Stomach smooth muscle (tissue), 2 donors: ENCODE measurements at regions not wholly inside any gene's neighbourhood (a gene's known extent, or its start where the extent isn't known, plus 50 kb on each side); places are given as distances from the start of the nearest gene placed in this dataset.

Source experiments
- H3K27ac ChIP-seq: one replicate; pipeline ENCODE4 v1.7.0; 2013; ENCODE audit warnings: mild to moderate bottlenecking, low read length, inconsistent platforms
- H3K27me3 ChIP-seq, 2 donors: one replicate each; pipeline ENCODE4 v1.7.0; 2013; ENCODE audit warnings: low read length in 2 of 2; ENCODE audit not compliant: insufficient read depth in 2 of 2, control insufficient read depth in 1 of 2
- H3K36me3 ChIP-seq, 2 donors: one replicate each; pipeline ENCODE4 v1.7.0; 2013; ENCODE audit warnings: low read length in 2 of 2; ENCODE audit not compliant: control insufficient read depth in 2 of 2, insufficient read depth in 2 of 2
- H3K4me1 ChIP-seq: one replicate; pipeline ENCODE4 v1.7.0; 2013; ENCODE audit warnings: low read length; ENCODE audit not compliant: control insufficient read depth, insufficient read depth
- H3K4me3 ChIP-seq, 2 donors: one replicate each; pipeline ENCODE4 v1.7.0; 2013; ENCODE audit warnings: low read length in 2 of 2
- H3K9ac ChIP-seq, 2 donors: one replicate each; pipeline ENCODE4 v1.7.0; 2013; ENCODE audit warnings: low read length in 2 of 2, mild to moderate bottlenecking in 1 of 2
- H3K9me3 ChIP-seq, 2 donors: one replicate each; pipeline ENCODE4 v1.7.0; 2013; ENCODE audit warnings: low read length in 2 of 2; ENCODE audit not compliant: control insufficient read depth in 2 of 2
- donor health status: healthy.
- donor health status: Pancreatic carcinoma.

DNA sequence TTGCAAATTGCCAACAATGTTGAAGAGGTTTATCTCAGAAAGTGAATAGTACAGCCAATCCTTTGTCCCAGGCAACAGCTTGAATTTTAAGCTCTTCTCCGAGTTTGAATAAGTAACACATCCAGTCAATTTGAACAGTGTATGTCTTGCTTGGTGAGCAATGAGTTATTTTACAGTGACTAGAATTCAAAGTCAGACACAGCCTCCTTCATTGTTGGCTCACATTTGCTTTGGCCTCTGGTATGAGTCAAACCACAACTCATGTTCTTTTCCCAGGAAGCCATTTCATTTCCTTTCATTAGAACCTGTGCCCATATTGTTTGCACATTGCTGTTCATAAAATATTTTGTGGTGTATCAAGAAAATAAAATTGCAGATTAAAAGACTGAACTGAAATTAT, 622.0 kb upstream of the DAB2 start:
- Histone ChIP-seq H3K9ac (no peak overlapping the region), H3K27ac (no peak overlapping the region), H3K4me3 (no peak overlapping the region), H3K9me3 (no peaks in the 10 kb centered on the region), H3K4me1 (no peaks in the 10 kb centered on the region), H3K27me3 (no peaks in the 10 kb centered on the region), H3K36me3 (no peaks in the 10 kb centered on the region)

GRCh38 chr5:40045429-40045828, 620.6 kb upstream of the DAB2 start:
- no peak overlapping the region for H3K4me3 ChIP-seq
- no peak overlapping the region for H3K27ac ChIP-seq
- no peaks in the 10 kb centered on the region for H3K4me1 ChIP-seq
- no peaks in the 10 kb centered on the region for H3K27me3 ChIP-seq
- H3K9me3 ChIP-seq, result no peaks in the 10 kb centered on the region
- H3K9ac ChIP-seq, result no peak overlapping the region
- H3K36me3 ChIP-seq, result no peaks in the 10 kb centered on the region

DNA sequence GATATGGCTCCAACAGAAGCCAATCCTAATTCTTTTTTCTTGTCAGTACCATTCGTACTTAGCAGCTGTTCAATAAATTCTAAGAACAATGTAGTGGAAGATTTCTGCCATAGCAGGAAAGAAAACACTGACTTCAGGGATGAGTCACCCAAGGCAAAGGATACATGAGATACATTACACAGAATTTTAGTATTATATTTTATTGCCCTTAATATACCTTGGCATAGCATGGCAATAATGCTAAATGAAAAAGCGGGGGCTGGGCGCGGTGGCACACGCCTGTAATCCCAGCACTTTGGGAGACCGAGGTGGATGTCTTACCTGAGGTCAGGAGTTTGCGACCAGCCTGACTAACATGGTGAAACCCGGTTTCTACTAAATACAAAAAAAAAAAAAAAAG, 619.1 kb upstream of the DAB2 start:
- no peak overlapping the region for H3K27ac ChIP-seq
- no peak overlapping the region for H3K4me3 ChIP-seq
- no peaks in the 10 kb centered on the region for H3K4me1 ChIP-seq
- H3K36me3 ChIP-seq, result no peaks in the 10 kb centered on the region
- no peak overlapping the region for H3K9ac ChIP-seq
- no peaks in the 10 kb centered on the region for H3K9me3 ChIP-seq
- no peaks in the 10 kb centered on the region for H3K27me3 ChIP-seq

DNA sequence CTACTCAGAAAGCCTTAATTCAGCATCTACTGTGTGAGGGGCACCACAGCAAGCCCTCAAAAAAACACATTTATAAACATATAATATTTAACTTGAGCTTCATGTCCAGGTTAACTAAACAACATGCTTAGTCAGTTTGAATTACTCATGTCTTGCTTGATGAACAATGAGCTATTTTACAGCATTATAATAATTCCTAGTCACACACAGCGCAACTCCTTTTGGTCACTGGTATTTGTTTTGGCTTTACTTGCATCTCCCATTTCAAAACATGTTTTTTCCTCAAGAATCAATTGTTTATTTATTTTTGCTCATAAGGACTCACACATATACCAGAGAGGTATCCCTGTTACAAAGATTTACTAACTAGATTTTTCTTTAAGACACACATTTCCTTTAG, 616.7 kb upstream of the DAB2 start:
- Histone ChIP-seq H3K4me1 (no peaks in the 10 kb centered on the region), H3K27ac (no peak overlapping the region), H3K9ac (no peak overlapping the region), H3K4me3 (no peak overlapping the region), H3K9me3 (no peaks in the 10 kb centered on the region), H3K36me3 (no peaks in the 10 kb centered on the region), H3K27me3 (no peaks in the 10 kb centered on the region)

GRCh38 chr5:40037713-40038112, 612.9 kb upstream of the DAB2 start:
- H3K4me1 ChIP-seq, result no peaks in the 10 kb centered on the region
- H3K36me3 ChIP-seq, result no peaks in the 10 kb centered on the region

GRCh38 chr5:40034441-40034840, 609.7 kb upstream of the DAB2 start:
- Histone ChIP-seq H3K27me3 (no peaks in the 10 kb centered on the region), H3K27ac (no peak overlapping the region), H3K36me3 (no peaks in the 10 kb centered on the region), H3K4me3 (no peak overlapping the region), H3K4me1 (no peaks in the 10 kb centered on the region), H3K9me3 (no peaks in the 10 kb centered on the region), H3K9ac (no peak overlapping the region)

More at GRCh38 chr5:40037713-40038112, 612.9 kb upstream of the DAB2 start:
- Histone ChIP-seq H3K4me3 (no peak overlapping the region), H3K27ac (no peak overlapping the region), H3K9me3 (no peaks in the 10 kb centered on the region), H3K9ac (no peak overlapping the region), H3K27me3 (no peaks in the 10 kb centered on the region)

GRCh38 chr5:40033411-40033810, 608.6 kb upstream of the DAB2 start:
- Histone ChIP-seq H3K36me3 (no peaks in the 10 kb centered on the region), H3K9ac (no peak overlapping the region), H3K27me3 (no peaks in the 10 kb centered on the region), H3K9me3 (no peaks in the 10 kb centered on the region), H3K27ac (no peak overlapping the region), H3K4me1 (no peaks in the 10 kb centered on the region), H3K4me3 (no peak overlapping the region)

DNA sequence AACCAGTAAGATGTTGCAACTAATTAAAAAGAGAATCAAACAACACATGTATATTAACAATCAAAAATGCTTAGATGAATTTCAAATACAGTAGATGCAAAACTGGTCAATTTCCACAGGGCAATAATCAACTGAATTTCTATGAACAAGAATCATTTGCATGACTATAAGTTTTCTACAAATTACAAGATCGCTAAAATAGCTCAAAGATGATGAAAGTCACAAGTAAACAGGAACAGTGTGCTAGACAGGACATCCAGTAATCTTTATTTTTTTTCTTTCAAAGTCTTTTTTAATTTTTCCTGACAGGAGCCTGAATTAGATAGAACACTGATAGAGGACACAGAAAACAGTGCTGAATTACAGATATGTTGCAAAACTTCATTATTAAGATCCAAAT, 608.2 kb upstream of the DAB2 start:
- H3K27ac ChIP-seq, result no peak overlapping the region
- no peak overlapping the region for H3K9ac ChIP-seq
- H3K36me3 ChIP-seq, result no peaks in the 10 kb centered on the region
- no peaks in the 10 kb centered on the region for H3K9me3 ChIP-seq
- no peak overlapping the region for H3K4me3 ChIP-seq
- no peaks in the 10 kb centered on the region for H3K27me3 ChIP-seq
- H3K4me1 ChIP-seq, result no peaks in the 10 kb centered on the region

GRCh38 chr5:40030661-40031060, 605.9 kb upstream of the DAB2 start:
- Histone ChIP-seq H3K4me3 (no peak overlapping the region), H3K27ac (no peak overlapping the region), H3K4me1 (no peaks in the 10 kb centered on the region), H3K27me3 (no peaks in the 10 kb centered on the region), H3K9me3 (no peaks in the 10 kb centered on the region), H3K9ac (no peak overlapping the region), H3K36me3 (no peaks in the 10 kb centered on the region)

- no peaks in the 10 kb centered on the region for H3K36me3 ChIP-seq
- no peak overlapping the region for H3K9ac ChIP-seq
- H3K4me1 ChIP-seq, result no peaks in the 10 kb centered on the region
- no peak overlapping the region for H3K4me3 ChIP-seq
- no peaks in the 10 kb centered on the region for H3K27me3 ChIP-seq
- no peaks in the 10 kb centered on the region for H3K9me3 ChIP-seq
- H3K27ac ChIP-seq, result no peak overlapping the region
These were observed 605.1 kb upstream of the DAB2 start for GRCh38 chr5:40029711-40030495.

DNA sequence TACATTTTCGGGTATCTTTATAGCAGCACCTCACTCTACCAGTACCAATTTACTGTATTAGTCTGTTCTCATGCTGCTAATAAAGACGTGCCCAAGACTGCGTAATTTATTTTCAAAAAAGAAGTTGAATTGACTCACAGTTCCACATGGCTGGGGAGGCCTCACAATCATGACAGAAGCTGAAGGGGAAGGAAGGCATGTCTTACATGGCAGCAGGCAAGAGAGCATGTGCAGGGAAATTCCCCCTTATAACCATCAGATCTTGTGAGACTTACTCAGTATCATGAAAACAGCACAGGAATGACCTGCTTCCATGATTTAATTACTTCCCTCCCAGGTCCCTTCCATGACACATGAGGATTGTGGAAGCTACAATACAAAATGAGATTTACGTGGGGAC, 602.6 kb upstream of the DAB2 start:
- Histone ChIP-seq H3K4me1 (no peaks in the 10 kb centered on the region), H3K4me3 (no peak overlapping the region), H3K36me3 (no peaks in the 10 kb centered on the region), H3K27me3 (no peaks in the 10 kb centered on the region), H3K27ac (no peak overlapping the region), H3K9me3 (no peaks in the 10 kb centered on the region), H3K9ac (no peak overlapping the region)
